GM19452 (cell line): ENCODE measurements at regions not wholly inside any gene's neighbourhood (a gene's known extent, or its start where the extent isn't known, plus 50 kb on each side); places are given as distances from the start of the nearest gene placed in this dataset.

Source experiments
- ATAC-seq: cut with Tn5 transposase; IDR thresholded peaks from one replicate; pipeline ENCODE4 v1.9.1; 2021; ENCODE audit not compliant: unreplicated experiment

DNA sequence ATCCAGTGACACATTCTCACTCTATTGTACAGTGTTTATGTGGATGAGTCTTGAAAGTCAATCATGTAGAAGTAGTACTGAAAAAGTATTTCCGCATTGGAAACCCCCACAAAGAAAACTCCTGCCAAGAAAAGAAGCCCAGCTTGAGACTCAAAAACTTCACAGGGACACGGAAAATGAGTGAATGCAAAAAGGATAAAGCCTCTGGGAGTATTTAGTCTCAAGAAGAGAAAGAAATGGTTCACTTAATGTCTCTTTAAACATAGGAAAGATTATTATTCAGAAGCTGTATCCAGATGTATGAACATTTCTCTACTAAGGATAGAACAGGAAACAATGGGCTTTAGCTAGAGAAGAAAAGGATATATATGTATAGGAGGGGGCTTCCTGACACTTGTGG lies 304.5 kb downstream of the BARHL2 start:
- ATAC-seq: no peak

DNA sequence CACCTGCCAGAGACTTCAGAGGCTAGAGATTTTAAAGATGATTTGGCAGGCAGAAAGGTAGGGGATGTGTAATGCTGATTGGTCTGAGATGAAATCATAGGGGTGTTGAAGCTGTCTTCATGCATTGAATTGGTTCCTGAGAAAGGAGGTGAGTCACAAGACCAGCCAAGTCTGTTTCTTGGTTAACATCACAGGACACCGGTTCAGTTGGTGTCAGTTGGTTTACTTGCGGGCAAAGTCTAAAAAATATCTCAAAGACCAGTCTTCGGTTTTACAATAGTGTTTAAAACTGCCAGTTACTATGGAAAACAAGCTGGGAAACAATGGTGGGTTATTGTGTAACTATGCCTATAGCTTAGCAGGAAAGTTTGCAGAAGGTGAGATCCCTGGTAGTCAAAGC lies 305.9 kb downstream of the BARHL2 start:
- no peak for ATAC-seq

DNA sequence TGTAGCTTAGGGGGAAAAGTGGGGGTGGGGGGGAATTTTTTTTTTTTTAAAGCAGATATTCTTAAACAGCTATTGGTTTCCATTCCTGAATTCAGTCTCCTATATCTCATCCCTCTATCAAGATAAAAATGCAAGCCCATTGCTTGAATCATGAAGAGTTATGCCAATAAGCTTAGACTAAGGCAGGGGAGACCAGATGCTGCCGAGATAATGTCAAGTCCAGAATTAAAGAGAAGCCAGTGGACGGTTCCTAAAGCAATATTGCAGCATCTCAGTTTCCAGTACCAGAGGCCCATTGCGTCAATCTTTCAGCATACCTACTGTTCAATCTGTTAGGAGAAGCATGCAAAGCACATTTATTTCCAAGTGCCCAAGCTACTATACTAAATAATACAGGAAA lies 309.4 kb downstream of the BARHL2 start:
- no peak for ATAC-seq

DNA sequence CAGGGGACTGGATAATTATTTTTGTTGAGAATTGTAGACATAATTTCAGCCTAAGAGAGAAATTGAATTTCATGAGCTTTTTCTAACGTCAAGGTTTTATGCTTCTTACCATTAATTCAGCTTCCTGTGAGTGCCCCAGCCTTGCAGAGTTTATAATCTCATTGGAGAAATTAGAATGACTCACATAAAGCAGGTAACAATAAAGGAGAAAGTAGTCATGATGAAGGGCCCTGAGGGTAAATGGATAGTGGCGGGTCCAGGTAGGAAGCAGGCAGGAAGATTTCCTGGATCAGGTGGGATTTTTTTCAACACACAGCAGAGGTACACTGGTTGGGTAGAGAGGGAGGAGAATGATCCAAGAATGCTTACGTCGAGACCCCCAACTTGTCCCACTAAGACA lies 311.4 kb downstream of the BARHL2 start:
- ATAC-seq: no peak

DNA sequence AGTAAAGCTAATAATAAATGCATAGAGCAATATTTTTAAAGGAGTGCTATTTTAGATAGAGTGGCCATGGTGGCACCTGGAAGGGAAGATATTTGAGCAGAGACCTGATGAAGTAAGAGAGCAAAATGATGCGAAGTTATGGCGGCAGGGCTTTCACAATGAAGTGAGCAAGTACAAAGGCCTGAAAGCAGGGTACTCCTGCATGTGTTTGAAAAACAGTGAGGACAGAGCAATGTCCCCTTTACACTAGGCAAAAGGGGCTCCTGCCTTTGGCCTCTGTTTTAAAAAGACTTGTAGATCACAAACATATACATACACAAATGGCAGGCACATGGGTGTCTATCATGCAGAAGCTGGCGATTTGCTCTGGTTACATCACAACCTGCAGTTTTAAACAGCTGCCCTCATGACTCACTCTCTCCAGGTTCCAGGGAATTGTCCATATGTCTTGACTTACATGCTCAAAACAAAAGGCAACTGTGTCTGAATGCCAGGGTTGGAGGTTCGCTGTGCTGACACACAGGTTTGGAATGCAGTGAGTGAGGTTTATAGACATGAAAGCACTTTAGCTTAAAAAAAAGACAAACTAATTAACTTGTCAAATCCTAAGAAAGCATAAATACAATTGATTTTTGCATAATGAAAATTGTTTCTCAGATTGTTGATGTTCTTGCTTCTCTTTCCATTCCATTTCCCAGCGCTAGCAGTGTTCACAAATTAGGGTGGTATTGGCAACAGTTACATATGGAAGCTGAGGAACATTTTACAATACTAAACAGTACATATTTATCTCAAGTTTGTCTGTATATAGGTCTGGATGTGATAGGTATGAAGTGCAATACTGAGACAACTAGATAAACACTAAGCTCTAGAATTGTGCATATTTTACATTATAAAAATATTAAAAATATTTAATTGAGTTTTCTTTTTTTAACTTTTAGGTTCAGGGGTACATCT lies 313.9 kb downstream of the BARHL2 start:
- no peak for ATAC-seq

DNA sequence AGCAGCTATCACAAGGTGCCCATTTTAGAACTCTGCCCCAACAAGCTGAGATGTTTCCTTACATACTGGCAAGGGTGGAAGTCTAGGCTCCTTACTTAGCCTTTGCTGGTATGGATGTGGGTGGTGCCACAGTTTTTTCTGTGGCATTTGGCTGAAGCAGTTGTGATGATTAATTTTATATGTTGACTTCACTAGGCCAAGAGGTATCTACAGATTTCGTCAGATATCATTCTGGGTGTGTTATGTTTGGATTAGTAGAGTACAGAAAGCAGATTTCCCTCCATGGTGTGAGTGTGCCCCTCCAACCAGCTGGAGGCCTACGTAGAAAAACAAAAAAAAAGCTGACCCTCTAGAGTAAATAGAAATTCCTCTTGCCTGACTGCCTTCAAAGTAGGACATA lies 317.0 kb downstream of the BARHL2 start:
- no peak for ATAC-seq

DNA sequence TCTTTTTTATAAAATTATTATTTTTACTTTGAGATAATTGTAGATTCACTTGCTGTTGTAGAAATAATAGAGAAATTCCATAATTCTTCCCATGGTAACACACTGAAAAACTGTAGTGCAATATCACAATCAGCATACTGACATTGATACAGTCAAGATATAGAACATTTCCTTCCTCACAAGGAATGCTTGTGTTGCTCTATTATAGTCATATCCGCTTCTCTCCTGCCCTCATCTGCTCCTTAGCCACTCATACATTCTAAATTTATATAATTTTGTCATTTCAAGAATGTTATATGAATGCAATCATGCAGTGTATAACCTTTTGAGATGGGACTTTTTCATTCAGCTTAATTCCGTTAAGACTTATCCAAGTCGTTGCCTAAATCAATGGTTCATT lies 320.2 kb downstream of the BARHL2 start:
- ATAC-seq: no peak

DNA sequence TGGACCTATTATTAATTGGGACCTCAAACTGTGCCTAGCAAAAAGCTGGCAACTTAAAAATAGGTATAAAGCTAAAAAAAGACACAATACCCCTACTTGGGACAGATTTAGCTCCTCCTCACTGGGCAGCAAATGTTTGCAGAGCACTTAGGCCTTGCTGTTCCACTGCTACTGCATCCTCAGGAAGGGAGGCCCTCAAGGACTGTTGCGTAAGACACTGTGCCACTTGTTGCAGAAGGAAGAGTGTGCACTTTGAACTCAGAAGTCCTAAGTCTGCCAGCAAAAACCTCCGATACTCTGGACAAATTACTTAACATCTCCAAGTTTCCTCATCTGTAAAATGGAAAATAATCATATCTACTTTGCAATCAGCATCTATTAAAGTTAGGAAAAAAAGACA lies 322.9 kb downstream of the BARHL2 start:
- ATAC-seq: no peak

DNA sequence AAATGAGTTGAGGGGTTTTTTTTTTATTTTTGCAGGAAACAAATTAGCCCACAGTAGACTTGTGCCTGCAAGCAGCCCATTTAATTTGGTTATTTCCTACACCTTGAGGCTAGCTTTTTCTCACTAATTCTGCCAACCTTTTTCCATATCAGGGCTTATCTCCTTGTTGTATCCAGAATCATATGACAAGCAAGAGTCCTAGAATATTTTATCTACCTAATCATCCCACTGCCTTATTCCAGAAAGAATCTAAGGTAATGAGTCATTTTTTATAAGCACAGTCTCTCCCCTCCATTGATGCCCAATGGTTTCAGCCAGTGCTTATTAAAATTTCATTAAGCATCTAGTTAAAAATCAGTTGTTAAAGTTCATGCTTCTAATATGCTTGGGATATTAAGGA lies 324.1 kb downstream of the BARHL2 start:
- no peak for ATAC-seq

DNA sequence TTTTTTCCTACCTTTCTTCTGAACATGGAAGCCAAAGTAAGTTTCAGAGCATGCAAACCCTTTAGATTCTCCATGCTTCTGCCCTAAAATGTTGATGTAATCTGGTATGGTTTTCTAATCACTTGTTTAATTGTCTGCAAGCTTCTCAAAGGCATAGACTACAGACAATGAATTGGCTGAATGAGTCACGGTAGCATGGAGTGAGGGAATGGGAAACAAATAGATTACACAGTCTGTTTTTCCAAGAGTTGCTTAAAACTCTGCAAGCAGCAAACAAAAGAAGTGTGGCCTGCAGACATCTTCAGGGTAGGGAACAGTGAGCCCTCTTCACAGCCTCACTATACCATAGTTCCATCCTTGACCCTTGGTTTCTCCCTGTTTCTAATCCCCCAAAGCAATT lies 326.0 kb downstream of the BARHL2 start:
- ATAC-seq: no peak

DNA sequence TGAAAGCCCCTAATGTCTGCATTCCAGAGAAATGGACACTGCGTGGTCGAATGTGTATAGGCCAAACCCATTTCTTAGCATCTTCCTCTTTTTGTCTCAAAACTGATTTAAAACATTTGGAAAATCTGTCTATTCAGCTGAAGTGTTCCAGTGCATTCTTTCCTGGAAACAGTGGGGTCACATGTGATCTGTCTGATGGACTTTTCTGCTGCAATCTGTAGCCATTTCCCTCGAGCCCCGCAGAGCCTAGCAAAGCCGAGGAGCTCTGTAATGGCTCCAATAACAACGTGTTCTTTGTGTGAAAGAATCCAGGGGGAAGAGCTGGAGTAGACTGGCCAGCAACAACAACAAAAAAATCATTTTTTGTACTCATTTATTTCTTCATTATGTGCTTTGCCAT lies 329.3 kb downstream of the BARHL2 start:
- no peak for ATAC-seq

DNA sequence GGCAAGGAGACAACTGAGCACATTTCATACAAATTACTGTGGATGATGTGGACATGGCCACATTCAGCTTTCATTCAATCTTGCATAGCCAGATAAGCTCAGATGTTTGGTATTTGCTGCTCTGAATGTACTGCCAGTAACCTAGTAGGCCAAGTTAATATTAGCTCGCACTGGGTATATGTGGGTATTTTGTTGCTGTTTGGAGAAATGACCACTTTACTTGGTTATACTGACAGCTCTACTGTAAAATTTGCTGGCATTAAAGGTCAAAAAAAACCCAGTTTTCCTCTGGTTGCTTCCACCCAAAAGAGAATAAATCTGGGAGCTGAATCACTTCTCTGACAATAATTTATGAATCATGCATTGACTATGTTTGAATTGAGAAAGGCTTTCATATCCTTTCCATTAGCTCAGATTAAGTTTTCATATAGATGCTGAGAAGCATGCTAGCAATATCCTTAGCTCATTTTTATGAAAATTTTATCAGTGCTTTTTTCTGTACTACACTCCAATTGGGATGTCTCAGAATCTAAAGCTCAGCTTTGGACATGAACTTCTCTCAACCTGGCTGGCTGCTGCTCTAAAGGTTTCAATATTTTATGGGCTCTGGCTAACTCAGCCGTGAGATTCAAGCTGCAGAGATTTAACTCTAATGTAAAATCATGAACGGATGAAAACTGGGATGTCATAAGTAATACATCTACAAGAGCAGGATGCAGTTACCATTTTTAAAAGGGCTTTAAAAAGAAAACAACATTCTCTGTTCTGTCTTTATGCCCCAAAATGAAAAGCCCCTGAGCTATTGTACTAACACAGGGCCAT lies 330.0 kb downstream of the BARHL2 start:
- no peak for ATAC-seq

DNA sequence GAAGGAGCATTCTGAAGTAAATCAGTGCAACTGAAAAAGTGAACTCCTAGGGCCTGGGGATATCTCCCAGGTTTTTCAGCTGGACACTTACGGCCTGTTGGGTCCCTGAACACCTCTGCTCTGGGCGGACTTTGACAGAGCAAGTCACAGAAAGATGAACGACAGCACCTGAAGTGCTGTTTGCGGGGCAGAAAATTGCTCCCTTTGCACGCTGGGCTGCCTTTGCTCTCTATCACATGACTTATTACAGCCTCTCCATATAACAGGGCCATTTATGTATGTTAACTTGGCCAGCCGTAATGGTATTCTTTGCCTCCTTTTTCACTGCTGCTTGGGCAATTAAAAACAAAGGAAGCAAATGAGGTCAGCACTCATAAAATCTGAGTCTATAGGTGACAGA lies 332.9 kb downstream of the BARHL2 start:
- no peak for ATAC-seq

DNA sequence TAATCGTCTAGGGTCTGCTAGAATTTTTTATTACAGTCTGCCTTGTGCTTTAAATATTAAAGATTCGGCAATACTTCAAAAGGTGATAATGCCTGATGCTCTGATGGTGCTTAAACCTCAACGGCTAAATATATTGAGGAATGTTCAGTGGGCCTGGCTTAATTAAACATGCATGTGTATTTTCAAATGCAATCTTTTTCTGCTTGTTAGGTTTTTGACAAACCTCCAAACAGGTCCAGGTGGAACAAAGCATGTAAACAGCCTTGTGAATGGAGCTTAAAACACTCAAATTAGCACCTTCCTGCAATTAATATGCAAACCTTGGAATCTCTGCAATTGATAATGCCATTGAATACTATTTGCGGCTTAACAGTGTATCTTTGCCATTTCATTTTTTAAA lies 334.9 kb downstream of the BARHL2 start:
- ATAC-seq: no peak

DNA sequence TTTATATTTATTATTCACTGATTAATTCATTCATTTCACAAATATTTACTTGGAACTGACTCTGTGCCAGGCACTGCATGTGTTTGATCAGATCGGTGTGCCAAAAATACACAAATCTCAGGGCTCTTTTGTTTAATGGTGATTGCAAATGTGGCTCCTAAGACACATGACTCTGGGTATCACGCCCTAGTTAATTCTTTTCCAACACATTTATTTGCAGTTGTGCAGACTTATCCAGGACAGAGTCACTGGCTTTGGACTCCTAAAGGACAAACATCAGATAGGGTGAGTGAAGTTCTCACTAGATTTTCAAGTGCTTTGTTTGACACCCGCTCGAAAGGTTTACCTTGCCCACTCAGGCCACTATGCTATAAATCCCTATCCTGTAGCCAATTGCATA lies 335.5 kb downstream of the BARHL2 start:
- no peak for ATAC-seq

DNA sequence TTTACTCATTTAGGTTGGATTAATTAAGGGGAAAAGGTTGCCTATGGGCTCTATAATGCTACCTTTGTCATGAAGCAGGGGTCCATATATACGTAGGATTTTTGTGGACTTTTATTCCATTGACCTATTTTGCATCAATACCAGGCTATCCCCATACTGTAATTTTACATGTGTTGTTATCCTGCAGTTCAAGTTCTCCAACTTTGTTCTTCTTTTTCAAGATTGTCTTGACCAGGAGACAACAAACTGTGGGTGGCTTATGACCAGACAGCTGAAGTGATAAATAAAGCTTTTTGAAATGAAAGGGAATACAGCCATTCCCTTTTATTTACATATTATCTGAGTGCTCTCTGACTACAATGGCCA lies 345.7 kb downstream of the BARHL2 start:
- ATAC-seq: no peak

DNA sequence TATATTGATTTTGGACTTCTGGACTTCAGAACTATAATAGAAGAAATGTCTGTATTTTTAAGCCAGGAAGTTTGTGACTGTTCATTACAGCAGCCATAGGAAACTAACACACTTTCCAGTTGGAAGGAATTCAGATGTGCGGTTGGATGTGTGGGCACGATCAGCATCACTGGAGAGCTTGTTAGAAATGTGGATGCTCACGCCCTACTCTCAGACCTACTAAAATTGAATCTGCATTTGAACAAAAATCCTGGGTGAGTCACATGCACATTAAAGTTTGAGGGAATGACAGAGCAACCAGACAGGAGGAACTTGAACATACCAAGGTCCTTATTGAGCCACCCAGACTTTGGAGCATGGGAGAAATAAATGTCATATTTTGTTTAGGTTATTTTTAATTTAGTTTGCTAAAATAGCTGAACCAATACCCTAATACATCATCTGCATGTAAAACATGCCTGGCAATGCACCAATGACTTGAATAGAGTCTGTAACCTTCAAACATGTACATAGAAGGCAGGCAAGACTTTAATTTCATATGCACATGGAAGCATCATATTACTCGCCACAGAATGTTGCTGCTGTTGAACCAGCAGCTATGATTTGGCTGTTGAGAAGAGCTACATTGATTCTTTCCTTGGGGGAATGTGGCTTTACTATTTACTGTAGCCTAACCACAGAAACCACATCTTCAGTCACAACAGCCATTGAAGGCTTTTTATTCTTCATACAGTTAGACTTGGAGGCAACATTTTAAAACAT lies 346.2 kb downstream of the BARHL2 start:
- ATAC-seq: no peak

DNA sequence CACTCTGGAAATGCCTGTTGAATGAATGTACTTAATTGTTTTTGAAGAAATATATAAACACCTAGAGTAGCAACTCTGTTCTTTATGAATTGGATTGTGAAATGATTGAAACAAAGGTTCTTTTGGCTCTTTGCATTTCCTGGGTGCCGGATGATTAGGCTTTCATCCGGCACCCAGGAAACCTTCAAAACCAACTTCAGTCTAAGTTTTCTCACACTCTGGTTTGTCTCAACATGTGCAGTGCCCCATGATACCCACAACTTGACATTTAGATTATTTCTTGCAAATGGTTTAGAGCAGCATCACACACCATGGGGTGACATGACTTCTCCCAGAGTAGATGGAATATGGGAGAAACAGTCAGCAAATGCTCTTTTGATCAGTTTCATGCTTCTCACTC lies 354.9 kb downstream of the BARHL2 start:
- no peak for ATAC-seq

DNA sequence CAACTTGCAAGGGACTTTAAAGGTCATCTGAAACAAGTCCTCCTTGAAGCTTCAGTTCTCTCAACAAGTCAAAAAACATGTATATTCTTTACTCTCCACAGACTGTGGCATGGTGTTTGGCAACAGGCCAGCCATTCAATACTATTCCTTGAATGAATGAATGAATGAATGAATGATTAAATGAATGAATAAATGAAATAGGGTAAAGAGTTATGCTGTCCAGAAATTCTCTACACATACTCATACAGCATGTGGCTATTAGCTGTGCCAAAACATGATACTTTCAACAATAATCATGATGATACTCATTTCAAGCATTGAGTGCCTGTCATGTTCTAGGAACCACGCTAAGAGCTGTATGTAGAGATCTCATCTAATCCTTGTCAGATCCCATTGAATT lies 356.1 kb downstream of the BARHL2 start:
- ATAC-seq: no peak

DNA sequence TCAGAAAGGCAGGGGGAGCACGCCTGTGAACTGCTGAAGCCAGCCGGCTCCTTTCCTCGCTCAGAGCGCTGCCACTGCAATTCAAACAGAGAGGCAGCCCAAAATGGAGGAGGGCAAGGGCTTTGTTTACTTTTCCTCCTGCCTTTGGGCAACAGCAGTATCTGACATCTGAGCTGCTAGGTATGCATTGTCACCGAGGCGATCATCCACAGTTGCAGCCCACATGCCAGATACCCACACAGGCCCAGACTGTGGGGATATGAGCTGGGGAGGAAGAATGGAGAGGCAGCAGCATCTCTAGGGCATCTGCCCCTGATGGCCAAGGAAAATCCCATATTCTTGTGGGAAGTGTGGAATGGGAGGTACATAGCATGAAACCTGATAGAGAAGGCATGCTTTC lies 357.1 kb downstream of the BARHL2 start:
- ATAC-seq: no peak

DNA sequence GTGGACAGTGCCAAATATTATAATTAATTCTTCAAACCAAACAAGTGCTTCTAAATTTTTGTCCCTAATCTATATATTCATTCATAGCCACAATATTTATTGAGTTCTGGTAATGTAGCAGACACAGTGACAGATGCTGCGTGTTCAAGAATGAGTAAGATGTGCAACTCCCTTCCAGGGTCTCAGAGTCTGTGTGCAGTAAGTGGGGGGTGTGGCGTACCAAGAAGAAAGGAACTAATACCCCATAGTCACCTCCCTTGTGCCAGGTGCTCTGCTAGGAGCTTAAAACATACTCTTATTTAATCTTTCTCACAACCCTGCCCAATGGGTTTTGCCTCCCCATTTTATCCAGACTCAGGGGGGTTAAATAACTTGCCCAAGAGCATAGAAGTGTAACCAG lies 358.7 kb downstream of the BARHL2 start:
- ATAC-seq: peak; percentile 7

DNA sequence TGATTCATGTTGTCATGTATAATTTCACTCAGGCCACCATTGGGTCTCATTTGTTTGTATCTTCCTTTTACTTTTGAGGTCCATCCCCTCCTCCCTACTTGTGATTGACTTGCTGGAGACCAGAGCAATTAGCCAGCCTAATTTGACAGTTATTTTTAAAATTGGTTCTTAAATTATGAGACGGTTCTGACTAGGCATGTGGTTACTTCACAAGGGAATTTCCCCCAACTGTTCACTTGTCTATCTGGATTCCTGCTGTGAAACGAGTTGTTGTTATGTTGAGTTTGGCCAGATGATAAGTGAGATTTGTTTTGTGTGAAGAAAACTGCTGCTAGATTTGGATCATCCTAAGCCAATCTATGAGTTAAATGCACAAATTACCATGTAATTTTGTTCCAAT lies 359.1 kb downstream of the BARHL2 start:
- peak; percentile 55 for ATAC-seq
